Fibroblast of lung (primary cell): ENCODE measurements at regions not wholly inside any gene's neighbourhood (a gene's known extent, or its start where the extent isn't known, plus 50 kb on each side); places are given as distances from the start of the nearest gene placed in this dataset.

ENCODE experiments used
- CTCF ChIP-seq, 2 donors: IDR thresholded peaks in 1 of 2; conservative IDR thresholded peaks in 1 of 2; 1 replicate in 1 of 2; 2 replicates in 1 of 2; pipeline ENCODE4 v1.5.1; 2011 to 2012; ENCODE audit warnings: low read length in 2 of 2, control low read depth in 1 of 2, inconsistent platforms in 1 of 2, low read depth in 1 of 2, mild to moderate bottlenecking in 1 of 2
- EZH2 ChIP-seq: IDR thresholded peaks from 2 replicates; pipeline ENCODE4 v1.5.1; 2012; ENCODE audit warnings: low read length, control low read depth, mild to moderate bottlenecking; ENCODE audit errors: missing control alignments

DNA sequence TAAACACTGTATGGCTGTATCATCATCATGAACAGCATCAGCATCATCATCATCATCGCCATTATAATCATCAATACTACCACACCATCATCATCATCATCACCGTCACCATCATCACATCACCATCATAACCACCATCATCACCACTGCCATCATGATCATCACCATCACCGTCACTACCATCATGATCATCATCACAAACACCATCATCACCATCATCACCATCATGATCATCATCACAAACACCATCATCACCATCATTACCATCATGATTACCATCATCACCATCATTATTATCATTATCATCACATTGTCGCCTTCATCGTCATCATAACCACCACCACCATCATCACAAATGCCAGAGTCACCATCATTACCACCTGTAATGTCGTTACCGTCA is 1196.9 kb downstream of the NLGN4X start:
- TF ChIP-seq CTCF (conservative IDR thresholded peaks at IDR 0.05 in 1 of 2, IDR thresholded peaks at IDR 0.05 in 1 of 2; ENCODE audit: low read depth in 1 of 2, low read length in 2 of 2) (no peak), EZH2 (no peak)
